ENCODE measurements at regions not wholly inside any gene's neighbourhood (a gene's known extent, or its start where the extent isn't known, plus 50 kb on each side); places are given as distances from the start of the nearest gene placed in this dataset.

- no peaks in the 10 kb centered on the region for H3K4me1 Mint-ChIP-seq (ENCODE audit: low read depth, unreplicated experiment)
- no peaks in the 10 kb centered on the region for H3K36me3 Mint-ChIP-seq (ENCODE audit: unreplicated experiment)
- DNase-seq, result no peak
- H3K4me3 Mint-ChIP-seq (ENCODE audit: unreplicated experiment), result no peak overlapping the region
- H3K27ac Mint-ChIP-seq (ENCODE audit: unreplicated experiment), result no peak overlapping the region
- TF ChIP-seq CTCF (IDR thresholded peaks at IDR 0.05; ENCODE audit: partially characterized antibody, unreplicated experiment), result no peak
- H3K27me3 Mint-ChIP-seq (ENCODE audit: unreplicated experiment), result no peaks in the 10 kb centered on the region
- no peaks in the 10 kb centered on the region for H3K9me3 Mint-ChIP-seq (ENCODE audit: unreplicated experiment)
Observed at GRCh38 chr1:163820226-163820625, 498.5 kb downstream of the NUF2 start.

- H3K36me3 Mint-ChIP-seq (ENCODE audit: unreplicated experiment), result no peaks in the 10 kb centered on the region
- no peaks in the 10 kb centered on the region for H3K27me3 Mint-ChIP-seq (ENCODE audit: unreplicated experiment)
- no peaks in the 10 kb centered on the region for H3K9me3 Mint-ChIP-seq (ENCODE audit: unreplicated experiment)
- H3K4me3 Mint-ChIP-seq (ENCODE audit: unreplicated experiment), result no peak overlapping the region
- no peak for DNase-seq
- TF ChIP-seq CTCF (IDR thresholded peaks at IDR 0.05; ENCODE audit: partially characterized antibody, unreplicated experiment), result peak; percentile 22
- H3K4me1 Mint-ChIP-seq (ENCODE audit: low read depth, unreplicated experiment), result no peaks in the 10 kb centered on the region
- H3K27ac Mint-ChIP-seq (ENCODE audit: unreplicated experiment), result no peak overlapping the region
Observed at GRCh38 chr1:163820766-163821165, 499.0 kb downstream of the NUF2 start.

GRCh38 chr1:163821679-163822078, 499.9 kb downstream of the NUF2 start:
- TF ChIP-seq CTCF (IDR thresholded peaks at IDR 0.05; ENCODE audit: partially characterized antibody, unreplicated experiment), result no peak
- Mint-ChIP-seq H3K4me1 (ENCODE audit: low read depth, unreplicated experiment) (no peaks in the 10 kb centered on the region), H3K27me3 (ENCODE audit: unreplicated experiment) (no peaks in the 10 kb centered on the region), H3K27ac (ENCODE audit: unreplicated experiment) (no peak overlapping the region), H3K4me3 (ENCODE audit: unreplicated experiment) (no peak overlapping the region), H3K36me3 (ENCODE audit: unreplicated experiment) (no peaks in the 10 kb centered on the region), H3K9me3 (ENCODE audit: unreplicated experiment) (no peaks in the 10 kb centered on the region)
- DNase-seq, result no peak

- no peaks in the 10 kb centered on the region for H3K36me3 Mint-ChIP-seq (ENCODE audit: unreplicated experiment)
- no peak overlapping the region for H3K27ac Mint-ChIP-seq (ENCODE audit: unreplicated experiment)
- no peaks in the 10 kb centered on the region for H3K9me3 Mint-ChIP-seq (ENCODE audit: unreplicated experiment)
- TF ChIP-seq CTCF (IDR thresholded peaks at IDR 0.05; ENCODE audit: partially characterized antibody, unreplicated experiment), result no peak
- H3K27me3 Mint-ChIP-seq (ENCODE audit: unreplicated experiment), result no peaks in the 10 kb centered on the region
- H3K4me1 Mint-ChIP-seq (ENCODE audit: low read depth, unreplicated experiment), result no peaks in the 10 kb centered on the region
- no peak overlapping the region for H3K4me3 Mint-ChIP-seq (ENCODE audit: unreplicated experiment)
- DNase-seq, result no peak
Observed at GRCh38 chr1:163823017-163823416, 501.3 kb downstream of the NUF2 start.

GRCh38 chr1:163824006-163824405, 502.3 kb downstream of the NUF2 start:
- H3K27me3 Mint-ChIP-seq (ENCODE audit: unreplicated experiment), result no peaks in the 10 kb centered on the region
- no peaks in the 10 kb centered on the region for H3K4me1 Mint-ChIP-seq (ENCODE audit: low read depth, unreplicated experiment)
- TF ChIP-seq CTCF (IDR thresholded peaks at IDR 0.05; ENCODE audit: partially characterized antibody, unreplicated experiment), result no peak
- H3K9me3 Mint-ChIP-seq (ENCODE audit: unreplicated experiment), result no peaks in the 10 kb centered on the region
- H3K36me3 Mint-ChIP-seq (ENCODE audit: unreplicated experiment), result no peaks in the 10 kb centered on the region
- no peak overlapping the region for H3K27ac Mint-ChIP-seq (ENCODE audit: unreplicated experiment)
- no peak for DNase-seq
- H3K4me3 Mint-ChIP-seq (ENCODE audit: unreplicated experiment), result no peak overlapping the region
